Lower leg skin (tissue), 3 donors: ENCODE measurements at regions not wholly inside any gene's neighbourhood (a gene's known extent, or its start where the extent isn't known, plus 50 kb on each side); places are given as distances from the start of the nearest gene placed in this dataset.

Experiments used
- POLR2A ChIP-seq, 2 donors: fragments of 450-650 bp; IDR thresholded peaks; one replicate each; pipeline ENCODE4 v1.6.1; 2016 to 2017; ENCODE audit warnings: antibody characterized with exemption in 2 of 2, mild to moderate bottlenecking in 1 of 2, moderate library complexity in 1 of 2
- TF ChIP-seq, protein P1 (sequence below), 3 donors: fragments of 450-650 bp; IDR thresholded peaks; one replicate each; pipeline ENCODE4 v1.5.1; 2016; ENCODE audit warnings: antibody characterized with exemption in 3 of 3, mild to moderate bottlenecking in 3 of 3, moderate library complexity in 2 of 3

DNA sequence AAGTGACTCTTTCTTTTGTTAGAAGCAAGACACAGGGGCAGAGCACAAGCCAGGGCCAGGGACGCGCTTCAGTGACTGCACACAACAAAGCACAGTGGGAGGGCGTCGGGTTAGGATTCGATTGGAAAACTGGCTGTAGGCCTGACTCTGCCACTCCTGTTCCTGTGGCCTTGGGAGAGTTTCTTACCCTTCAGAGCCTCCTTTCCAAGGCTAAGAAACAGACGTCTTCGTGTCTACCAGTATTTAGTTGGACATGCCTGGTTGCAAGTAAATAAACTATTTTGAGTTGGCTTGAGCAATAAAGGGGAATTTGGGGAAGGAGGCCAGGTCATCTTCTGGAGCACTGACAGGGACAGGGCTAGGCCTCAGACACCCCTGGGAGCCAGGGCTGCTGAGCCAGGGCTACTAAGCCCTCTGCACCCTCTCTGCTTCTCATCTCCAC lies 549.1 kb downstream of the INSC start:
- TF ChIP-seq POLR2A (IDR thresholded peaks at IDR 0.05): no peak
- TF ChIP-seq, protein P1, sequence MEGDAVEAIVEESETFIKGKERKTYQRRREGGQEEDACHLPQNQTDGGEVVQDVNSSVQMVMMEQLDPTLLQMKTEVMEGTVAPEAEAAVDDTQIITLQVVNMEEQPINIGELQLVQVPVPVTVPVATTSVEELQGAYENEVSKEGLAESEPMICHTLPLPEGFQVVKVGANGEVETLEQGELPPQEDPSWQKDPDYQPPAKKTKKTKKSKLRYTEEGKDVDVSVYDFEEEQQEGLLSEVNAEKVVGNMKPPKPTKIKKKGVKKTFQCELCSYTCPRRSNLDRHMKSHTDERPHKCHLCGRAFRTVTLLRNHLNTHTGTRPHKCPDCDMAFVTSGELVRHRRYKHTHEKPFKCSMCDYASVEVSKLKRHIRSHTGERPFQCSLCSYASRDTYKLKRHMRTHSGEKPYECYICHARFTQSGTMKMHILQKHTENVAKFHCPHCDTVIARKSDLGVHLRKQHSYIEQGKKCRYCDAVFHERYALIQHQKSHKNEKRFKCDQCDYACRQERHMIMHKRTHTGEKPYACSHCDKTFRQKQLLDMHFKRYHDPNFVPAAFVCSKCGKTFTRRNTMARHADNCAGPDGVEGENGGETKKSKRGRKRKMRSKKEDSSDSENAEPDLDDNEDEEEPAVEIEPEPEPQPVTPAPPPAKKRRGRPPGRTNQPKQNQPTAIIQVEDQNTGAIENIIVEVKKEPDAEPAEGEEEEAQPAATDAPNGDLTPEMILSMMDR (IDR thresholded peaks at IDR 0.05): no peak
